Femur (tissue), 1 donor: ENCODE measurements at regions not wholly inside any gene's neighbourhood (a gene's known extent, or its start where the extent isn't known, plus 50 kb on each side); places are given as distances from the start of the nearest gene placed in this dataset.

ENCODE experiments used
- DNase-seq: peaks from one replicate; pipeline ENCODE4 v3.0.0-alpha.2; 2017

- DNase-seq, result no peak
Measured at GRCh38 chr15:62934236-62934971, 108.1 kb upstream of the TPM1 start.

GRCh38 chr15:62935300-62936081 lies 107.1 kb upstream of the TPM1 start:
- no peak for DNase-seq

GRCh38 chr15:62938825-62939224 lies 103.7 kb upstream of the TPM1 start:
- no peak for DNase-seq

GRCh38 chr15:62940093-62940754 lies 102.3 kb upstream of the TPM1 start:
- DNase-seq, result no peak

GRCh38 chr15:62940755-62941361 lies 101.7 kb upstream of the TPM1 start:
- peak; percentile 89 for DNase-seq

- no peak for DNase-seq
Measured at GRCh38 chr15:62941699-62942098, 100.8 kb upstream of the TPM1 start.

- DNase-seq, result no peak
Measured at GRCh38 chr15:62942428-62942827, 100.1 kb upstream of the TPM1 start.

- no peak for DNase-seq
Measured at GRCh38 chr15:62945063-62945462, 97.5 kb upstream of the TPM1 start.

GRCh38 chr15:62945760-62946159 lies 96.8 kb upstream of the TPM1 start:
- no peak for DNase-seq

GRCh38 chr15:62946940-62947339 lies 95.6 kb upstream of the TPM1 start:
- no peak for DNase-seq

- no peak for DNase-seq
Measured at GRCh38 chr15:62950462-62950931, 92.0 kb upstream of the TPM1 start.

- DNase-seq, result no peak
Measured at GRCh38 chr15:62951481-62951880, 91.1 kb upstream of the TPM1 start.

- no peak for DNase-seq
Measured at GRCh38 chr15:62953021-62953420, 89.5 kb upstream of the TPM1 start.

GRCh38 chr15:62953496-62954045 lies 89.0 kb upstream of the TPM1 start:
- DNase-seq, result no peak

GRCh38 chr15:62957130-62957529 lies 85.4 kb upstream of the TPM1 start:
- DNase-seq, result no peak

- peak; percentile 46 for DNase-seq
Measured at GRCh38 chr15:62958528-62959363, 83.8 kb upstream of the TPM1 start.

GRCh38 chr15:62961134-62961533 lies 81.4 kb upstream of the TPM1 start:
- no peak for DNase-seq

GRCh38 chr15:62962101-62962995 lies 80.2 kb upstream of the TPM1 start:
- DNase-seq, result peak; percentile 56

GRCh38 chr15:62964251-62964650 lies 78.3 kb upstream of the TPM1 start:
- DNase-seq, result peak; percentile 39

GRCh38 chr15:62966294-62967078 lies 76.1 kb upstream of the TPM1 start:
- DNase-seq, result no peak
